Adipocyte (in vitro differentiated cells): ENCODE measurements at regions not wholly inside any gene's neighbourhood (a gene's known extent, or its start where the extent isn't known, plus 50 kb on each side); places are given as distances from the start of the nearest gene placed in this dataset.
"Not testable (repeated sequence)": the region's sequence is repeated elsewhere in the genome, so short reads cannot be mapped to it uniquely, and the experiment has no call there.

Experiments
- DNase-seq: peaks from one replicate; pipeline ENCODE4 v3.0.0-alpha.2; 2015; ENCODE audit warnings: low read depth
- H3K27me3 ChIP-seq: replicated peaks from 2 replicates; pipeline ENCODE4 v1.7.0; 2013; ENCODE audit warnings: mild to moderate bottlenecking, low read length, moderate library complexity; ENCODE audit not compliant: control insufficient read depth, insufficient read depth
- H3K36me3 ChIP-seq: 2 replicates; pipeline ENCODE4 v1.7.0; 2013; ENCODE audit warnings: low read length, mild to moderate bottlenecking, moderate library complexity; ENCODE audit not compliant: control insufficient read depth, insufficient read depth, severe bottlenecking
- H3K4me1 ChIP-seq: 2 replicates; pipeline ENCODE4 v1.7.0; 2013; ENCODE audit warnings: mild to moderate bottlenecking, low read length, moderate library complexity; ENCODE audit not compliant: control insufficient read depth, insufficient read depth
- H3K4me3 ChIP-seq: 2 replicates; pipeline ENCODE4 v1.7.0; 2013; ENCODE audit warnings: mild to moderate bottlenecking, low read length, moderate library complexity
- H3K9ac ChIP-seq: 2 replicates; pipeline ENCODE4 v1.7.0; 2013; ENCODE audit warnings: mild to moderate bottlenecking, low read length, moderate library complexity
- H3K9me3 ChIP-seq: 2 replicates; pipeline ENCODE4 v1.7.0; 2013; ENCODE audit warnings: mild to moderate bottlenecking, low read length, moderate library complexity; ENCODE audit not compliant: control insufficient read depth

GRCh38 chr6:16822975-16823717 lies 61.9 kb upstream of the ATXN1 start:
- no peak overlapping the region for H3K4me3 ChIP-seq
- DNase-seq, result no peak
- H3K36me3 ChIP-seq, result no peaks in the 10 kb centered on the region
- H3K4me1 ChIP-seq, result no peaks in the 10 kb centered on the region
- no peak overlapping the region for H3K9ac ChIP-seq
- no peaks in the 10 kb centered on the region for H3K9me3 ChIP-seq
- H3K27me3 ChIP-seq, result peaks cover 11% of the 10 kb centered on the region

DNA sequence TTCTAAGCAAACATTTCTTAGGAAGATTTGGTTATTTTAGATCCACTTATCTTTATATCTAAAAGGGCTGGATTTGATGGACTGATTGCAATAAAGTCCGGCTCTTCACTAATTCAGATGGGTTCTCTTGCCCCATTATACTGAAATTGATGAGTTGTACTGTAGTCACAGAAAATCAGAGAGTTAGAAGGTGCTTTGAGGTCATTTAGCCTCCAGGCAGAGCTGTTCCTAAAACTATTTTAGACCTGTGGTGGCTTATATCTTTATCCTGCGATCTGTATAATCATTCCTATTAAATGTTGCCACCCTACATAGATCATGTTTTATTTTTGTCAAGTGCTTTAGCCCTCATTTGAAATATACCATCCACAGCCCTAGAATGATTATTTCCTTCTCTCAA lies 61.3 kb upstream of the ATXN1 start:
- H3K36me3 ChIP-seq, result no peaks in the 10 kb centered on the region
- no peak overlapping the region for H3K9ac ChIP-seq
- no peaks in the 10 kb centered on the region for H3K4me1 ChIP-seq
- no peaks in the 10 kb centered on the region for H3K9me3 ChIP-seq
- DNase-seq, result no peak
- no peak overlapping the region for H3K4me3 ChIP-seq
- peaks cover 11% of the 10 kb centered on the region for H3K27me3 ChIP-seq

- H3K4me1 ChIP-seq, result no peaks in the 10 kb centered on the region
- no peak for DNase-seq
- H3K27me3 ChIP-seq, result peaks cover 11% of the 10 kb centered on the region
- no peaks in the 10 kb centered on the region for H3K9me3 ChIP-seq
- no peak overlapping the region for H3K4me3 ChIP-seq
- H3K36me3 ChIP-seq, result no peaks in the 10 kb centered on the region
- no peak overlapping the region for H3K9ac ChIP-seq
Observed at GRCh38 chr6:16821834-16822264, 60.6 kb upstream of the ATXN1 start.

GRCh38 chr6:16820262-16820661 lies 59.0 kb upstream of the ATXN1 start:
- H3K4me3 ChIP-seq, H3K9me3 ChIP-seq, DNase-seq, H3K36me3 ChIP-seq, H3K4me1 ChIP-seq, H3K9ac ChIP-seq: not testable (repeated sequence)
- peaks cover 11% of the 10 kb centered on the region for H3K27me3 ChIP-seq

- peaks cover 8% of the 10 kb centered on the region for H3K27me3 ChIP-seq
- H3K9ac ChIP-seq, result no peak overlapping the region
- peak; percentile 23 for DNase-seq
- no peaks in the 10 kb centered on the region for H3K9me3 ChIP-seq
- no peaks in the 10 kb centered on the region for H3K36me3 ChIP-seq
- no peaks in the 10 kb centered on the region for H3K4me1 ChIP-seq
- no peak overlapping the region for H3K4me3 ChIP-seq
Observed at GRCh38 chr6:16819752-16820151, 58.5 kb upstream of the ATXN1 start.

DNA sequence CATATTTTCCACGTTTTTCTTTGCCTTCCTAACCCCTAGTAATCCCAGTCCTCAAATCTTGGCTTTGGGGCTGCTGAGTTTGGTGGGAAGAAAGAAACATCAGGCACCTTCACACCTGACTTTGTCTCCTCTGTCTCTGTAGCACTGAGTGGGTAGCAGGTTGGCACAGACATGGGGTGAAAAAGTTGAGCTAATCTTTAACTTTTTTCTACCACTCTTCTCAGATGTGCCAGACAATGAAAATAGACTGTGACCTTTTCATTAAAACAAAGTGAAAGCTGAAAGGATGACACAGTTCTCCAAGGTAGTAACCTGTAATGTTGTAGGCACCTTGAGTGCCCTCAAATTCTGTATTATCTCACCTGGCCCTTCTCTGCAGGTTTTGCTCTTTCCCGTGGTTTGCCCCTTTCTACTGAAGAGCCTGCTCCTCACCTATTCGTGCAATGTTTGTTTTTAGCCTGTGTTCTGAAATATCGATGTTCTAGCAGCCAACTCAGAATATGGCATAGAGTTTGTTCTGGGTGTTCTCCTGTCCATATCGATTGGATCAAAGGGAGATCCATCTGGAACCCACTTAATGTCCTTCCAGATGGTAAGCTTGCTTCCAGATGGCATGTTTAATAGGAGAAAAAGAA lies 57.8 kb upstream of the ATXN1 start:
- H3K27me3 ChIP-seq, result peaks cover 8% of the 10 kb centered on the region
- no peaks in the 10 kb centered on the region for H3K36me3 ChIP-seq
- H3K4me1 ChIP-seq, result no peaks in the 10 kb centered on the region
- H3K4me3 ChIP-seq, result no peak overlapping the region
- H3K9ac ChIP-seq, result no peak overlapping the region
- no peak for DNase-seq
- H3K9me3 ChIP-seq, result no peaks in the 10 kb centered on the region

DNA sequence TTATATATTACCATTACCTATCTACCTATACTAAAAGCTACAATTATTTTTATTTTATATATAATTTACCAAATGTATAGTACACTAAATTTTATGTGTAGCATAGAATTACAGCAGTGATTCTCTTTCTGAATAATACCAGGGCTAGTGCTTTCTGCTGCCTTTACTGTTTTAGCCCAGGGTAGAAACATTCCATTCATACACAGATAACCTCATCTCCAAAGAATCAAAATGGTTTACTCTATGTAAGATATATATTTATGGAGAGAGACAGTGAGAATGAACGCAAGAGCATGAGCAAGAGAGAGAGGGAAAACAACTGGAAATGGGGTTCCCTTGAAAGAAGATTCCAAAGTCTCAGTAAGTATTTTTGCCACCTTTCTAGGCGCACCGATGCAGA lies 56.3 kb upstream of the ATXN1 start:
- Histone ChIP-seq H3K27me3 (peaks cover 3% of the 10 kb centered on the region), H3K4me1 (no peaks in the 10 kb centered on the region), H3K9me3 (peaks cover 10% of the 10 kb centered on the region), H3K9ac (no peak overlapping the region), H3K4me3 (no peak overlapping the region), H3K36me3 (no peaks in the 10 kb centered on the region)
- no peak for DNase-seq

- Histone ChIP-seq H3K4me1 (no peaks in the 10 kb centered on the region), H3K9me3 (peaks cover 17% of the 10 kb centered on the region), H3K27me3 (no peaks in the 10 kb centered on the region), H3K9ac (no peak overlapping the region), H3K4me3 (no peak overlapping the region), H3K36me3 (no peaks in the 10 kb centered on the region)
- peak; percentile 15 for DNase-seq
Observed at GRCh38 chr6:16816891-16817290, 55.6 kb upstream of the ATXN1 start.

GRCh38 chr6:16812993-16813392 lies 51.7 kb upstream of the ATXN1 start:
- Histone ChIP-seq H3K4me1 (no peaks in the 10 kb centered on the region), H3K9ac (no peak overlapping the region), H3K36me3 (no peaks in the 10 kb centered on the region), H3K27me3 (no peaks in the 10 kb centered on the region), H3K9me3 (peaks cover 33% of the 10 kb centered on the region), H3K4me3 (no peak overlapping the region)
- DNase-seq, result no peak

DNA sequence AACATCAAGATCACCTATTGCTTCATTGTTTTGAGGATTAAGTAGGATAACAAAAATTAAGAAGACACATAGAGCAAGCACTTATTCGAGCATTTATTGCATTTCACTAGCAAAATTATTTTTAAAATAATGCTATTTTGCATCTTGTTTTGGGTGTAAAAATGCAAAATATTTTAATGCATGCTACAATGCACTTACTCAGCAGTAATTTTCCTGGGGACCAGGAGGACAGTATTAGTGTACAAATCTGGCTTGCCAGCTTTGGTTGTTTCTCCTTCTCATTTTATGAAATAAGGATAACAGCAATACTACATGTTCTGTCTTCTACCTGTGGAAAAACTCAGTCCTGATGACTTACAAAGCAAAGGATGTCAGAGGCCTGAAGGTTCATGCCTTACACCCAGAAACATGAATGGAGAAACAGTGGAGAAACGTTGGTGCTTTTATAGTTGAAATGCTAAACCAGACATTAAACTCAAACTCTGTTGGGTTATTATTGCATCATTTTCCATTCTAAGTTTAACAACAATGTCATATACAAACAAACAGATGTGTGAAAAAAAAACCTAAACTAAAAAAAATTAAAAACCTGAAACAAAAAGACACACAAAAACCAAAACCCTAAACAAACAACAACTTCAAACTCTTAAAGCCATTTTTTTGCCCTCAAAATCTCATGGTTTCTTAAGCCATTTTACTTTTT lies 50.2 kb upstream of the ATXN1 start:
- H3K36me3 ChIP-seq, result no peaks in the 10 kb centered on the region
- H3K9ac ChIP-seq, result no peak overlapping the region
- no peaks in the 10 kb centered on the region for H3K4me1 ChIP-seq
- H3K9me3 ChIP-seq, result peaks cover 33% of the 10 kb centered on the region
- no peaks in the 10 kb centered on the region for H3K27me3 ChIP-seq
- peak; percentile 17 for DNase-seq
- no peak overlapping the region for H3K4me3 ChIP-seq
